ENCODE measurements at regions not wholly inside any gene's neighbourhood (a gene's known extent, or its start where the extent isn't known, plus 50 kb on each side); places are given as distances from the start of the nearest gene placed in this dataset.

- ATAC-seq (no peak), DNase-seq (no peak)
- H3K4me1 Mint-ChIP-seq = no peaks in the 10 kb centered on the region
- CTCF ChIA-PET = no interaction called here
- H3K36me3 Mint-ChIP-seq = no peaks in the 10 kb centered on the region
- H3K4me3 Mint-ChIP-seq = no peak overlapping the region
- H3K9me3 Mint-ChIP-seq (ENCODE audit: low read depth) = peaks cover 6% of the 10 kb centered on the region
- no peak overlapping the region for H3K27ac Mint-ChIP-seq
- no peaks in the 10 kb centered on the region for H3K27me3 Mint-ChIP-seq
These were observed 301.6 kb upstream of the PDE4D start for GRCh38 chr5:60195083-60195482.

- no peaks in the 10 kb centered on the region for H3K36me3 Mint-ChIP-seq
- CTCF ChIA-PET = no interaction called here
- H3K4me1 Mint-ChIP-seq = no peaks in the 10 kb centered on the region
- no peaks in the 10 kb centered on the region for H3K27me3 Mint-ChIP-seq
- H3K4me3 Mint-ChIP-seq = no peak overlapping the region
- H3K9me3 Mint-ChIP-seq (ENCODE audit: low read depth) = peaks cover 2% of the 10 kb centered on the region
- DNase-seq (no peak), ATAC-seq (no peak)
- H3K27ac Mint-ChIP-seq = no peak overlapping the region
These were observed 291.9 kb upstream of the PDE4D start for GRCh38 chr5:60185231-60186099.

GRCh38 chr5:60184606-60185005, 291.1 kb upstream of the PDE4D start:
- no peaks in the 10 kb centered on the region for H3K4me1 Mint-ChIP-seq
- no peak overlapping the region for H3K27ac Mint-ChIP-seq
- ATAC-seq (no peak), DNase-seq (no peak)
- H3K4me3 Mint-ChIP-seq = no peak overlapping the region
- H3K9me3 Mint-ChIP-seq (ENCODE audit: low read depth) = peaks cover 2% of the 10 kb centered on the region
- H3K36me3 Mint-ChIP-seq = no peaks in the 10 kb centered on the region
- no peaks in the 10 kb centered on the region for H3K27me3 Mint-ChIP-seq
- CTCF ChIA-PET = no interaction called here

GRCh38 chr5:60183881-60184280, 290.4 kb upstream of the PDE4D start:
- CTCF ChIA-PET = no interaction called here
- Mint-ChIP-seq H3K4me1 (no peaks in the 10 kb centered on the region), H3K27me3 (no peaks in the 10 kb centered on the region), H3K4me3 (no peak overlapping the region), H3K36me3 (no peaks in the 10 kb centered on the region), H3K9me3 (ENCODE audit: low read depth) (peaks cover 1% of the 10 kb centered on the region), H3K27ac (no peak overlapping the region)
- ATAC-seq (no peak), DNase-seq (no peak)

GRCh38 chr5:60178101-60178500, 284.6 kb upstream of the PDE4D start:
- no peaks in the 10 kb centered on the region for H3K4me1 Mint-ChIP-seq
- no peak overlapping the region for H3K27ac Mint-ChIP-seq
- H3K27me3 Mint-ChIP-seq = no peaks in the 10 kb centered on the region
- no peak overlapping the region for H3K4me3 Mint-ChIP-seq
- CTCF ChIA-PET = no interaction called here
- DNase-seq = no peak
- no peak for ATAC-seq
- no peaks in the 10 kb centered on the region for H3K9me3 Mint-ChIP-seq (ENCODE audit: low read depth)
- no peaks in the 10 kb centered on the region for H3K36me3 Mint-ChIP-seq

GRCh38 chr5:60177596-60177995, 284.1 kb upstream of the PDE4D start:
- Mint-ChIP-seq H3K9me3 (ENCODE audit: low read depth) (no peaks in the 10 kb centered on the region), H3K36me3 (no peaks in the 10 kb centered on the region), H3K4me3 (no peak overlapping the region), H3K4me1 (no peaks in the 10 kb centered on the region), H3K27me3 (no peaks in the 10 kb centered on the region), H3K27ac (no peak overlapping the region)
- ATAC-seq (no peak), DNase-seq (no peak)
- CTCF ChIA-PET = no interaction called here

- no peak for DNase-seq
- H3K27ac Mint-ChIP-seq = no peak overlapping the region
- ATAC-seq = no peak
- no peak overlapping the region for H3K4me3 Mint-ChIP-seq
- CTCF ChIA-PET = no interaction called here
- H3K27me3 Mint-ChIP-seq = no peaks in the 10 kb centered on the region
- peaks cover 3% of the 10 kb centered on the region for H3K9me3 Mint-ChIP-seq (ENCODE audit: low read depth)
- H3K36me3 Mint-ChIP-seq = no peaks in the 10 kb centered on the region
- no peaks in the 10 kb centered on the region for H3K4me1 Mint-ChIP-seq
These were observed 280.1 kb upstream of the PDE4D start for GRCh38 chr5:60173667-60174066.

GRCh38 chr5:60163762-60164161, 270.2 kb upstream of the PDE4D start:
- H3K4me3 Mint-ChIP-seq = no peak overlapping the region
- H3K27me3 Mint-ChIP-seq = no peaks in the 10 kb centered on the region
- DNase-seq = no peak
- ATAC-seq = no peak
- H3K36me3 Mint-ChIP-seq = no peaks in the 10 kb centered on the region
- H3K9me3 Mint-ChIP-seq (ENCODE audit: low read depth) = peaks cover 2% of the 10 kb centered on the region
- CTCF ChIA-PET = no interaction called here
- no peaks in the 10 kb centered on the region for H3K4me1 Mint-ChIP-seq
- H3K27ac Mint-ChIP-seq = no peak overlapping the region

GRCh38 chr5:60162441-60162840, 268.9 kb upstream of the PDE4D start:
- CTCF ChIA-PET = no interaction called here
- Mint-ChIP-seq H3K27ac (no peak overlapping the region), H3K4me1 (no peaks in the 10 kb centered on the region), H3K36me3 (no peaks in the 10 kb centered on the region), H3K27me3 (no peaks in the 10 kb centered on the region), H3K4me3 (no peak overlapping the region), H3K9me3 (ENCODE audit: low read depth) (peaks cover 2% of the 10 kb centered on the region)
- no peak for DNase-seq
- ATAC-seq = no peak

- peaks cover 2% of the 10 kb centered on the region for H3K9me3 Mint-ChIP-seq (ENCODE audit: low read depth)
- ATAC-seq = no peak
- CTCF ChIA-PET = no interaction called here
- no peak for DNase-seq
- no peaks in the 10 kb centered on the region for H3K36me3 Mint-ChIP-seq
- no peaks in the 10 kb centered on the region for H3K4me1 Mint-ChIP-seq
- H3K27ac Mint-ChIP-seq = no peak overlapping the region
- H3K27me3 Mint-ChIP-seq = no peaks in the 10 kb centered on the region
- no peak overlapping the region for H3K4me3 Mint-ChIP-seq
These were observed 267.9 kb upstream of the PDE4D start for GRCh38 chr5:60161340-60161934.

- no peaks in the 10 kb centered on the region for H3K27me3 Mint-ChIP-seq
- H3K27ac Mint-ChIP-seq = no peak overlapping the region
- DNase-seq = no peak
- CTCF ChIA-PET = no interaction called here
- H3K4me1 Mint-ChIP-seq = no peaks in the 10 kb centered on the region
- no peak for ATAC-seq
- H3K36me3 Mint-ChIP-seq = no peaks in the 10 kb centered on the region
- no peak overlapping the region for H3K4me3 Mint-ChIP-seq
- peaks cover 2% of the 10 kb centered on the region for H3K9me3 Mint-ChIP-seq (ENCODE audit: low read depth)
These were observed 255.6 kb upstream of the PDE4D start for GRCh38 chr5:60149081-60149480.

- CTCF ChIA-PET = no interaction called here
These were observed 254.8 kb upstream of the PDE4D start for GRCh38 chr5:60148366-60148765.

GRCh38 chr5:60147791-60148190, 254.3 kb upstream of the PDE4D start:
- H3K36me3 Mint-ChIP-seq = no peaks in the 10 kb centered on the region
- ATAC-seq (no peak), DNase-seq (no peak)

More at GRCh38 chr5:60148366-60148765, 254.8 kb upstream of the PDE4D start:
- Mint-ChIP-seq H3K27ac (no peak overlapping the region), H3K36me3 (no peaks in the 10 kb centered on the region), H3K27me3 (no peaks in the 10 kb centered on the region), H3K9me3 (ENCODE audit: low read depth) (peaks cover 2% of the 10 kb centered on the region), H3K4me1 (no peaks in the 10 kb centered on the region), H3K4me3 (no peak overlapping the region)
- ATAC-seq = no peak
- no peak for DNase-seq

GRCh38 chr5:60143942-60144549, 250.5 kb upstream of the PDE4D start:
- DNase-seq (no peak), ATAC-seq (no peak)
- no peaks in the 10 kb centered on the region for H3K27me3 Mint-ChIP-seq
- peaks cover 2% of the 10 kb centered on the region for H3K9me3 Mint-ChIP-seq (ENCODE audit: low read depth)
- no peak overlapping the region for H3K4me3 Mint-ChIP-seq
- CTCF ChIA-PET = no interaction called here
- H3K27ac Mint-ChIP-seq = no peak overlapping the region
- no peaks in the 10 kb centered on the region for H3K4me1 Mint-ChIP-seq
- H3K36me3 Mint-ChIP-seq = no peaks in the 10 kb centered on the region

More at GRCh38 chr5:60147791-60148190, 254.3 kb upstream of the PDE4D start:
- no peak overlapping the region for H3K4me3 Mint-ChIP-seq
- CTCF ChIA-PET = interaction anchor here (0.7 kb wide), 1 partner anchor 12 kb away, joined by 3 read pairs; no protein-coding TSS in a partner anchor
- H3K27me3 Mint-ChIP-seq = no peaks in the 10 kb centered on the region
- H3K27ac Mint-ChIP-seq = no peak overlapping the region
- H3K9me3 Mint-ChIP-seq (ENCODE audit: low read depth) = peaks cover 2% of the 10 kb centered on the region
- no peaks in the 10 kb centered on the region for H3K4me1 Mint-ChIP-seq
